HCT116 (cell line): ENCODE measurements at regions not wholly inside any gene's neighbourhood (a gene's known extent, or its start where the extent isn't known, plus 50 kb on each side); places are given as distances from the start of the nearest gene placed in this dataset.
"Not testable (repeated sequence)": the region's sequence is repeated elsewhere in the genome, so short reads cannot be mapped to it uniquely, and the experiment has no call there.

ENCODE experiments used
- ATAC-seq: fragments of 200-7000 bp; cut with Tn5 transposase; 2 replicates; pipeline ENCODE4 v1.9.1; 2020; ENCODE audit warnings: mild to moderate bottlenecking, moderate library complexity
- BruUV-seq: library from RNA; stranded (reverse); fragments of 400-500 nt; replicated peaks from 2 replicates; lab custom pipeline; 2021; lab: Mats Ljungman, UMichigan
- CTCF ChIA-PET: fragments of 300-600 bp; sonication (Branson Sonifier 250); formaldehyde crosslinking; loops from one replicate; lab custom pipeline; 2021; ENCODE audit warnings: antibody characterized with exemption; lab: Charles Lee
- POLR2A ChIA-PET: fragments of 300-600, 350-600 bp; sonication (Branson Sonifier 250); formaldehyde crosslinking; loops from one replicate; lab custom pipeline; 2021; ENCODE audit warnings: antibody characterized with exemption; lab: Charles Lee
- RAD21 ChIA-PET, 2 experiments: fragments of 300-600 bp; sonication (Branson Sonifier 250); formaldehyde crosslinking; loops; one replicate each; lab custom pipeline; 2023; ENCODE audit warnings: low total read pairs in 2 of 2; ENCODE audit not compliant: uncharacterized antibody in 2 of 2, unreplicated experiment in 2 of 2, low non-redundant PET in 1 of 2; lab: Charles Lee
- DNase-seq: peaks from one replicate; pipeline ENCODE4 v3.0.0-alpha.2; 2010; ENCODE audit warnings: low read depth, low spot score
- H2AFZ ChIP-seq: fragments of 200-600 bp; shearing (Covaris generic), sonication (generic); 2 replicates; pipeline ENCODE4 v1.6.1; 2017; ENCODE audit warnings: low read depth, mixed run types, mixed read lengths, antibody characterized with exemption, low read length; ENCODE audit not compliant: poor library complexity, severe bottlenecking
- H3K27ac ChIP-seq: 2 replicates; pipeline ENCODE4 v1.5.1; 2012; ENCODE audit warnings: low read depth, low read length
- H3K27me3 ChIP-seq: fragments of 200-600 bp; sonication (generic); 2 replicates; pipeline ENCODE4 v1.6.1; 2016; ENCODE audit warnings: mixed run types, low read length, mixed read lengths; ENCODE audit not compliant: insufficient read depth
- H3K36me3 ChIP-seq, 2 experiments: fragments of 200-500 bp in 1 of 2; fragments of 200-600 bp in 1 of 2; sonication (Bioruptor generic) in 1 of 2; sonication (generic) in 1 of 2; 2 replicates each; pipeline versions ENCODE4 v1.5.1 to v1.6.1; 2014 to 2016; ENCODE audit warnings: low read length in 2 of 2, inconsistent platforms in 1 of 2, mixed read lengths in 1 of 2, mixed run types in 1 of 2; ENCODE audit not compliant: insufficient read depth in 2 of 2, control insufficient read depth in 1 of 2
- H3K4me1 ChIP-seq, 2 experiments: fragments of 200-600 bp in 1 of 2; sonication (generic) in 1 of 2; 2 replicates each; pipeline versions ENCODE4 v1.5.1 to v1.6.1; 2012 to 2017; ENCODE audit warnings: low read length in 2 of 2, inconsistent platforms in 1 of 2, mild to moderate bottlenecking in 1 of 2, mixed read lengths in 1 of 2, mixed run types in 1 of 2, moderate library complexity in 1 of 2; ENCODE audit not compliant: insufficient read depth in 2 of 2, control insufficient read depth in 1 of 2
- H3K4me2 ChIP-seq: fragments of 200-600 bp; sonication (generic); 2 replicates; pipeline ENCODE4 v1.6.1; 2017; ENCODE audit warnings: mixed run types, low read length, mixed read lengths
- H3K4me3 ChIP-seq, 2 experiments: fragments of 200-600 bp in 1 of 2; sonication (generic) in 1 of 2; replicated peaks in 1 of 2; 2 replicates each; pipeline ENCODE4 v1.5.1; 2011 to 2016; ENCODE audit warnings: low read length in 2 of 2, control low read depth in 1 of 2, low read depth in 1 of 2, mild to moderate bottlenecking in 1 of 2, mixed read lengths in 1 of 2, mixed run types in 1 of 2
- H3K79me2 ChIP-seq: fragments of 200-600 bp; sonication (generic); 2 replicates; pipeline ENCODE4 v1.6.1; 2017; ENCODE audit warnings: mild to moderate bottlenecking, mixed run types, low read length, moderate library complexity, mixed read lengths; ENCODE audit not compliant: insufficient read depth
- H3K9ac ChIP-seq: fragments of 200-600 bp; sonication (generic); 2 replicates; pipeline ENCODE4 v1.6.1; 2016; ENCODE audit warnings: low read length, mixed read lengths
- H3K9me2 ChIP-seq: fragments of 200-600 bp; sonication (generic), shearing (Covaris generic); 2 replicates; pipeline ENCODE4 v1.6.1; 2017; ENCODE audit warnings: mixed run types, mild to moderate bottlenecking, moderate library complexity; ENCODE audit not compliant: insufficient read depth
- H3K9me3 ChIP-seq, 2 experiments: fragments of 200-500 bp in 1 of 2; fragments of 200-600 bp in 1 of 2; sonication (Bioruptor generic) in 1 of 2; sonication (generic) in 1 of 2; 2 replicates each; pipeline ENCODE4 v1.6.1; 2014 to 2017; ENCODE audit warnings: low read length in 2 of 2, mixed read lengths in 2 of 2, inconsistent platforms in 1 of 2, low read depth in 1 of 2, mild to moderate bottlenecking in 1 of 2, mixed run types in 1 of 2, moderate library complexity in 1 of 2; ENCODE audit not compliant: control insufficient read depth in 1 of 2, insufficient read depth in 1 of 2
- H4K20me1 ChIP-seq: fragments of 200-600 bp; sonication (generic), shearing (Covaris generic); 2 replicates; pipeline ENCODE4 v1.6.1; 2017; ENCODE audit warnings: mixed run types, mild to moderate bottlenecking, moderate library complexity; ENCODE audit not compliant: insufficient read depth
- CEBPB ChIP-seq: IDR thresholded peaks from 2 replicates; pipeline ENCODE4 v1.6.1; 2012; ENCODE audit warnings: low read depth
- EZH2phosphoT487 ChIP-seq: fragments of 200-600 bp; IDR thresholded peaks from 2 replicates; pipeline ENCODE4 v1.6.1; 2018; ENCODE audit warnings: antibody characterized with exemption, borderline replicate concordance
- FOSL1 ChIP-seq: IDR thresholded peaks from 2 replicates; pipeline ENCODE4 v1.6.1; 2012; ENCODE audit warnings: low read depth
- MAX ChIP-seq: IDR thresholded peaks from 2 replicates; pipeline ENCODE4 v1.6.1; 2012
- RAD21 ChIP-seq: IDR thresholded peaks from 2 replicates; pipeline ENCODE4 v1.6.1; 2012; ENCODE audit warnings: low read depth, mild to moderate bottlenecking
- SRF ChIP-seq: IDR thresholded peaks from 2 replicates; pipeline ENCODE4 v1.6.1; 2012; ENCODE audit warnings: low read depth
- ZBTB33 ChIP-seq: IDR thresholded peaks from 2 replicates; pipeline ENCODE4 v1.6.1; 2011; ENCODE audit warnings: mild to moderate bottlenecking, low read length, moderate library complexity; ENCODE audit not compliant: insufficient replicate concordance; ENCODE audit errors: extremely low read depth
- ZFX ChIP-seq: fragments of 450-650 bp; IDR thresholded peaks from 2 replicates; pipeline ENCODE4 v1.6.1; 2017
- intact Hi-C: fragments of 100-400 bp; cut with micrococcal nuclease; formaldehyde crosslinking; loops from 2 replicates; pipeline ENCODE4 v1.10.0; 2022

GRCh38 chr3:13988925-13989324, 109.1 kb upstream of the WNT7A start:
- BruUV-seq, RAD21 ChIA-PET, intact Hi-C loops: not testable (repeated sequence)

GRCh38 chr3:13976469-13976868, 96.6 kb upstream of the WNT7A start:
- Histone ChIP-seq H3K4me3 (no peak overlapping the region), H3K9ac (no peak overlapping the region), H3K79me2 (no peaks in the 10 kb centered on the region), H2AFZ (no peak overlapping the region), H3K9me2 (no peaks in the 10 kb centered on the region), H3K27me3 (no peaks in the 10 kb centered on the region), H3K27ac (no peak overlapping the region), H3K4me1 (no peaks in the 10 kb centered on the region), H3K4me2 (no peak overlapping the region), H3K9me3 (peaks cover 3 to 6% of the 10 kb centered on the region in 2 experiments; a peak in 2 of 4 replicates), H3K36me3 (no peaks in the 10 kb centered on the region), H4K20me1 (no peaks in the 10 kb centered on the region)
- TF ChIP-seq SRF: no peak
- no peak for TF ChIP-seq ZFX
- no TSS peak for BruUV-seq
- ChIA-PET RAD21 (no interaction called here), CTCF (no interaction called here), POLR2A (no interaction called here)
- intact Hi-C loops: loop anchor here (5.0 kb wide), 1 partner anchor 46 kb away; no protein-coding TSS in a partner anchor
- DNase-seq (no peak), ATAC-seq (no peak)

More at GRCh38 chr3:13988925-13989324, 109.1 kb upstream of the WNT7A start:
- H3K9me3 ChIP-seq, H3K4me3 ChIP-seq, DNase-seq, H4K20me1 ChIP-seq, ATAC-seq, H3K36me3 ChIP-seq, POLR2A ChIA-PET, H3K79me2 ChIP-seq, H3K4me1 ChIP-seq, H3K27ac ChIP-seq, H3K9me2 ChIP-seq, H3K27me3 ChIP-seq, H3K9ac ChIP-seq, H2AFZ ChIP-seq, H3K4me2 ChIP-seq, CTCF ChIA-PET: not testable (repeated sequence)

- Histone ChIP-seq H2AFZ (no peak overlapping the region), H3K4me3 (no peak overlapping the region), H3K79me2 (no peaks in the 10 kb centered on the region), H3K9me3 (peaks cover 3 to 6% of the 10 kb centered on the region in 2 experiments; a peak in 2 of 4 replicates), H4K20me1 (no peaks in the 10 kb centered on the region), H3K4me2 (no peak overlapping the region), H3K9me2 (no peaks in the 10 kb centered on the region), H3K9ac (no peak overlapping the region), H3K27me3 (no peaks in the 10 kb centered on the region)
- BruUV-seq: no TSS peak
- ATAC-seq (no peak), DNase-seq (no peak)
- ChIA-PET CTCF (no interaction called here), POLR2A (no interaction called here), RAD21 (no interaction called here)
- intact Hi-C loops: loop anchor here (5.0 kb wide), 1 partner anchor 47 kb away; no protein-coding TSS in a partner anchor
- TF ChIP-seq FOSL1: no peak
- TF ChIP-seq CEBPB: no peak
- TF ChIP-seq SRF: no peak
- TF ChIP-seq MAX: no peak
- no peak for TF ChIP-seq ZBTB33
- no peak for TF ChIP-seq EZH2phosphoT487
- no peak for TF ChIP-seq RAD21
- TF ChIP-seq, all 23 proteins: peak for 0
- Histone ChIP-seq H3K27ac (no peak overlapping the region), H3K4me1 (no peaks in the 10 kb centered on the region), H3K36me3 (no peaks in the 10 kb centered on the region)
These were observed 95.8 kb upstream of the WNT7A start for GRCh38 chr3:13975686-13976085.
